Spleen (tissue), 11 donors: ENCODE measurements at regions not wholly inside any gene's neighbourhood (a gene's known extent, or its start where the extent isn't known, plus 50 kb on each side); places are given as distances from the start of the nearest gene placed in this dataset.

Source experiments
- DNase-seq: peaks from one replicate; pipeline ENCODE4 v3.0.0-alpha.2; 2020
- H3K27ac ChIP-seq, 8 donors: fragments of 200-600 bp; sonication (generic) in 7 of 8; 1 replicate in 4 of 8; 2 replicates in 4 of 8; pipeline versions ENCODE4 v1.5.0 to v1.8.0; 2016 to 2021; ENCODE audit warnings: inconsistent platforms in 4 of 8, mild to moderate bottlenecking in 4 of 8, moderate library complexity in 1 of 8
- H3K27me3 ChIP-seq, 7 donors: fragments of 200-600 bp; sonication (generic) in 6 of 7; replicated peaks in 1 of 7; 1 replicate in 4 of 7; 2 replicates in 3 of 7; pipeline versions ENCODE4 v1.5.0 to v1.8.0; 2016 to 2021; ENCODE audit warnings: inconsistent platforms in 3 of 7, mild to moderate bottlenecking in 1 of 7
- H3K36me3 ChIP-seq, 6 donors: fragments of 200-600 bp; sonication (generic) in 5 of 6; 1 replicate in 4 of 6; 2 replicates in 2 of 6; pipeline versions ENCODE4 v1.5.0 to v1.8.0; 2016 to 2021; ENCODE audit warnings: inconsistent platforms in 2 of 6
- H3K4me1 ChIP-seq, 6 donors: fragments of 200-600 bp; sonication (generic) in 5 of 6; 1 replicate in 3 of 6; 2 replicates in 3 of 6; pipeline versions ENCODE4 v1.5.0 to v1.8.0; 2016 to 2021; ENCODE audit warnings: inconsistent platforms in 3 of 6
- H3K4me3 ChIP-seq, 8 donors: fragments of 200-600 bp; sonication (generic) in 7 of 8; 1 replicate in 4 of 8; 2 replicates in 4 of 8; pipeline versions ENCODE4 v1.5.0 to v1.8.0; 2016 to 2021; ENCODE audit warnings: inconsistent platforms in 4 of 8, mild to moderate bottlenecking in 4 of 8, moderate library complexity in 2 of 8
- H3K9me3 ChIP-seq, 8 donors: fragments of 200-600 bp; sonication (generic) in 7 of 8; 1 replicate in 4 of 8; 2 replicates in 4 of 8; pipeline versions ENCODE4 v1.5.0 to v1.8.0; 2016 to 2021; ENCODE audit warnings: inconsistent platforms in 4 of 8
- CTCF ChIP-seq, 11 experiments: fragments of 200-600 bp in 7 of 11; fragments of 450-650 bp in 4 of 11; sonication (generic) in 4 of 11; IDR thresholded peaks in 8 of 11; conservative IDR thresholded peaks in 3 of 11; 1 replicate in 7 of 11; 2 replicates in 4 of 11; pipeline versions ENCODE4 v1.4.0 to v1.8.0; 2016 to 2021; ENCODE audit warnings: antibody characterized with exemption in 11 of 11, inconsistent platforms in 4 of 11, mild to moderate bottlenecking in 1 of 11
- POLR2A ChIP-seq, 3 donors: fragments of 450-650 bp; IDR thresholded peaks; one replicate each; pipeline ENCODE4 v1.5.1; 2017; ENCODE audit warnings: antibody characterized with exemption in 3 of 3, mild to moderate bottlenecking in 1 of 3
- POLR2AphosphoS5 ChIP-seq, 3 donors: sonication (generic); formaldehyde crosslinking; IDR thresholded peaks; one replicate each; pipeline ENCODE4 v1.5.1; 2017; ENCODE audit warnings: antibody characterized with exemption in 3 of 3
- WGBS, 5 donors: extraction: QIAGEN DNeasy Blood & Tissue Kit in 3 of 5; methylation state at CpG; one replicate each; pipeline versions ENCODE4 v1.1.5 to v1.1.7; 2013 to 2018; 5-methylcytosine and 5-hydroxymethylcytosine counted together
- intact Hi-C: fragments of 100-400 bp; cut with DNase I; formaldehyde crosslinking; loops from one replicate; pipeline ENCODE4 v1.15.0; 2023; ENCODE audit warnings: low total_unique reads
- donor health status: healthy with polysubstance abuse.
- donor health status: DM: no; HTN: no; CAD: no; lungs with moderate emphysema.
- donor health status: DM: no; HTN: no; CAD: no.
- donor health status: Bipolar disorder and iron deficiency.
- donor health status: healthy.
- donor health status: DM: no; HTN: no; CAD: no.
- donor health status: DM: yes; HTN: yes; CAD: no.

- Histone ChIP-seq H3K9me3 (no peaks in the 10 kb centered on the region), H3K27ac (peak overlapping the region in 4 of 8 donors; percentile 82 to 90 (median 84)), H3K4me3 (no peak overlapping the region), H3K36me3 (no peaks in the 10 kb centered on the region), H3K27me3 (no peaks in the 10 kb centered on the region), H3K4me1 (peaks cover 0 to 53% (median 31%) of the 10 kb centered on the region in 6 donors)
- intact Hi-C loops = no loop called here
- no peak for TF ChIP-seq POLR2AphosphoS5 (IDR thresholded peaks at IDR 0.05)
- no peak for TF ChIP-seq POLR2A (IDR thresholded peaks at IDR 0.05)
- no peak for TF ChIP-seq CTCF (IDR thresholded peaks at IDR 0.05 in 8 of 11, conservative IDR thresholded peaks at IDR 0.05 in 3 of 11)
- 80 to 97% (median 88%) methylated on average over 3 of the region's 3 CpGs for WGBS, 5 donors
- DNase-seq = no peak
Observed at GRCh38 chr2:42921721-42922120, 129.3 kb upstream of the HAAO start.

- 66 to 84% (median 70%) methylated on average over 3 to 4 of the region's 4 CpGs for WGBS, 5 donors
- no peak for TF ChIP-seq POLR2A (IDR thresholded peaks at IDR 0.05)
- TF ChIP-seq POLR2AphosphoS5 (IDR thresholded peaks at IDR 0.05) = no peak
- TF ChIP-seq CTCF (IDR thresholded peaks at IDR 0.05 in 8 of 11, conservative IDR thresholded peaks at IDR 0.05 in 3 of 11) = no peak
- no peaks in the 10 kb centered on the region for H3K9me3 ChIP-seq
- peak overlapping the region in 2 of 8 donors; percentile 82 for H3K27ac ChIP-seq
- H3K4me1 ChIP-seq = peaks cover 0 to 47% (median 26%) of the 10 kb centered on the region in 6 donors
- no peak overlapping the region for H3K4me3 ChIP-seq
- no peak for DNase-seq
- intact Hi-C loops = no loop called here
- no peaks in the 10 kb centered on the region for H3K27me3 ChIP-seq
- H3K36me3 ChIP-seq = no peaks in the 10 kb centered on the region
Observed at GRCh38 chr2:42921147-42921520, 128.8 kb upstream of the HAAO start.

- Histone ChIP-seq H3K4me1 (peaks cover 0 to 42% (median 21%) of the 10 kb centered on the region in 6 donors), H3K27ac (peak overlapping the region in 2 of 8 donors; percentile 9 to 82), H3K4me3 (no peak overlapping the region), H3K9me3 (no peaks in the 10 kb centered on the region), H3K27me3 (no peaks in the 10 kb centered on the region), H3K36me3 (no peaks in the 10 kb centered on the region)
- TF ChIP-seq POLR2AphosphoS5 (IDR thresholded peaks at IDR 0.05) (no peak), CTCF (IDR thresholded peaks at IDR 0.05 in 8 of 11, conservative IDR thresholded peaks at IDR 0.05 in 3 of 11) (no peak), POLR2A (IDR thresholded peaks at IDR 0.05) (no peak)
- WGBS, 5 donors = 77 to 90% (median 88%) methylated on average over 12 to 15 of the region's 15 CpGs
- no peak for DNase-seq
- intact Hi-C loops = no loop called here
Observed at GRCh38 chr2:42920446-42921146, 128.2 kb upstream of the HAAO start.

GRCh38 chr2:42918671-42919318 lies 126.4 kb upstream of the HAAO start:
- 80 to 91% (median 84%) methylated on average over 9 of the region's 9 CpGs for WGBS, 5 donors
- no peak for DNase-seq
- Histone ChIP-seq H3K4me1 (peaks cover 0 to 27% (median 10%) of the 10 kb centered on the region in 6 donors), H3K27me3 (no peaks in the 10 kb centered on the region), H3K36me3 (no peaks in the 10 kb centered on the region), H3K9me3 (no peaks in the 10 kb centered on the region), H3K27ac (peak overlapping the region in 1 of 8 donors; percentile 69), H3K4me3 (no peak overlapping the region)
- TF ChIP-seq CTCF (IDR thresholded peaks at IDR 0.05 in 8 of 11, conservative IDR thresholded peaks at IDR 0.05 in 3 of 11) = no peak
- no peak for TF ChIP-seq POLR2A (IDR thresholded peaks at IDR 0.05)
- TF ChIP-seq POLR2AphosphoS5 (IDR thresholded peaks at IDR 0.05) = no peak
- intact Hi-C loops = no loop called here
